ENCODE measurements at regions not wholly inside any gene's neighbourhood (a gene's known extent, or its start where the extent isn't known, plus 50 kb on each side); places are given as distances from the start of the nearest gene placed in this dataset.

DNA sequence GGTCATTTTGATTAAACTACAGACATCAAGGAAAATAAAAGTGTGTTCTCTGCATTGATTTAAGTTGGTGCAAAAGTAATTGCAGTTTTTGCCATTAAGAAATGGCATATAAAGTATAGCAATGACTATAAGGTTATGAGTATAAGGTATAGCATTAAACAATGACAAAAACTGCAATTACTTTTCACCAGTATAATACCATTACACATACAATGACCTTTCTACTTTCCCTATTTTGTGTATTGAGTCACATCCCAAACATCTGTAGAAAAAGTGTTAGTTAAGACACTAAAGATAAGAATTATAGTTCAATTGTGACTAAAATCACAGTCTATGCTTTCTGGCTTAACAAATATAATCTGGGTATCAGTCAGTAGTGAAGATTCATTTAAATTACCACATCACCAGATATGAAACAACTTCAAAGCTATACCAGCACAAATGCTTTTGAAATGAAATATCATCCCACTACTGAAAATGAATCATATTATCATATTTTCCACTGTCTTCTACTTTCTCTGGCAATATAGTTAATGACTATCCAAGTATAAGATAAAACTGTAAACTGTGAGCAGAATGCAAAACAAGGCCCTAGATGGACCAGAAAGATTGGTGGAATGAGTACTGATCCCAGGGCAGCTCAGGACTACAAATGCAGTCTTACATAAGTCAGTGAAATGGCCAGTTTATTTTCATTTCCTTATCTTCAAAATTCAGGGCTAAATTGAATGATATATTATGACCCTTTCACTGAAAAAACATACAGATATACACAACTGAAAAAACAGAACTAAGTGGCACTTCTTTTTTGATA is 241.1 kb downstream of the ANTXR2 start:
- TF ChIP-seq, protein P1, sequence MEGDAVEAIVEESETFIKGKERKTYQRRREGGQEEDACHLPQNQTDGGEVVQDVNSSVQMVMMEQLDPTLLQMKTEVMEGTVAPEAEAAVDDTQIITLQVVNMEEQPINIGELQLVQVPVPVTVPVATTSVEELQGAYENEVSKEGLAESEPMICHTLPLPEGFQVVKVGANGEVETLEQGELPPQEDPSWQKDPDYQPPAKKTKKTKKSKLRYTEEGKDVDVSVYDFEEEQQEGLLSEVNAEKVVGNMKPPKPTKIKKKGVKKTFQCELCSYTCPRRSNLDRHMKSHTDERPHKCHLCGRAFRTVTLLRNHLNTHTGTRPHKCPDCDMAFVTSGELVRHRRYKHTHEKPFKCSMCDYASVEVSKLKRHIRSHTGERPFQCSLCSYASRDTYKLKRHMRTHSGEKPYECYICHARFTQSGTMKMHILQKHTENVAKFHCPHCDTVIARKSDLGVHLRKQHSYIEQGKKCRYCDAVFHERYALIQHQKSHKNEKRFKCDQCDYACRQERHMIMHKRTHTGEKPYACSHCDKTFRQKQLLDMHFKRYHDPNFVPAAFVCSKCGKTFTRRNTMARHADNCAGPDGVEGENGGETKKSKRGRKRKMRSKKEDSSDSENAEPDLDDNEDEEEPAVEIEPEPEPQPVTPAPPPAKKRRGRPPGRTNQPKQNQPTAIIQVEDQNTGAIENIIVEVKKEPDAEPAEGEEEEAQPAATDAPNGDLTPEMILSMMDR (IDR thresholded peaks at IDR 0.05): no peak
- no peak for TF ChIP-seq POLR2A (IDR thresholded peaks at IDR 0.05)
- TF ChIP-seq POLR2AphosphoS5 (IDR thresholded peaks at IDR 0.05): no peak

All from gastroesophageal sphincter (tissue), 3 donors.